DMS79 treated with DMSO at 0.1 percent for 48 hours (cell line): ENCODE measurements at regions not wholly inside any gene's neighbourhood (a gene's known extent, or its start where the extent isn't known, plus 50 kb on each side); places are given as distances from the start of the nearest gene placed in this dataset.
"Not testable (repeated sequence)": the region's sequence is repeated elsewhere in the genome, so short reads cannot be mapped to it uniquely, and the experiment has no call there.

Source experiments
- DNase-seq: peaks from one replicate; lab custom pipeline; 2025; lab: John Stamatoyannopoulos, UW

- DNase-seq = no peak
Measured at GRCh38 chr12:97714107-97714563, 251.5 kb downstream of the RMST start.

GRCh38 chr12:97716356-97716755 lies 253.8 kb downstream of the RMST start:
- DNase-seq = no peak

- not testable (repeated sequence) for DNase-seq
Measured at GRCh38 chr12:97723801-97724200, 261.2 kb downstream of the RMST start.

GRCh38 chr12:97745406-97746101 lies 282.9 kb downstream of the RMST start:
- DNase-seq = no peak

- peak; percentile 94 for DNase-seq
Measured at GRCh38 chr12:97748298-97748697, 285.7 kb downstream of the RMST start.

- no peak for DNase-seq
Measured at GRCh38 chr12:97751704-97752103, 289.1 kb downstream of the RMST start.

GRCh38 chr12:97752129-97752528 lies 289.5 kb downstream of the RMST start:
- no peak for DNase-seq

GRCh38 chr12:97753332-97753731 lies 290.7 kb downstream of the RMST start:
- no peak for DNase-seq

GRCh38 chr12:97754306-97754705 lies 291.7 kb downstream of the RMST start:
- no peak for DNase-seq

- DNase-seq = no peak
Measured at GRCh38 chr12:97756066-97756666, 293.6 kb downstream of the RMST start.

GRCh38 chr12:97756741-97757140 lies 294.1 kb downstream of the RMST start:
- no peak for DNase-seq

- no peak for DNase-seq
Measured at GRCh38 chr12:97757481-97758193, 295.0 kb downstream of the RMST start.

- DNase-seq = peak; percentile 43
Measured at GRCh38 chr12:97758194-97758501, 295.5 kb downstream of the RMST start.

- no peak for DNase-seq
Measured at GRCh38 chr12:97758586-97758985, 296.0 kb downstream of the RMST start.

GRCh38 chr12:97760601-97761000 lies 298.0 kb downstream of the RMST start:
- no peak for DNase-seq

- DNase-seq = no peak
Measured at GRCh38 chr12:97763113-97763512, 300.5 kb downstream of the RMST start.

GRCh38 chr12:97764700-97765099 lies 302.1 kb downstream of the RMST start:
- DNase-seq = no peak

GRCh38 chr12:97767347-97767746 lies 304.7 kb downstream of the RMST start:
- DNase-seq = no peak

GRCh38 chr12:97778111-97778510 lies 315.5 kb downstream of the RMST start:
- no peak for DNase-seq

GRCh38 chr12:97781342-97781741 lies 318.7 kb downstream of the RMST start:
- no peak for DNase-seq

- no peak for DNase-seq
Measured at GRCh38 chr12:97784904-97785303, 322.3 kb downstream of the RMST start.

GRCh38 chr12:97790281-97790680 lies 327.7 kb downstream of the RMST start:
- DNase-seq = no peak

GRCh38 chr12:97797473-97797872 lies 334.9 kb downstream of the RMST start:
- DNase-seq = no peak
